Activated CD4-positive, alpha-beta T cell treated with anti-CD3 and anti-CD28 coated beads for 24 hours (primary cell): ENCODE measurements at regions not wholly inside any gene's neighbourhood (a gene's known extent, or its start where the extent isn't known, plus 50 kb on each side); places are given as distances from the start of the nearest gene placed in this dataset.
"Not testable (repeated sequence)": the region's sequence is repeated elsewhere in the genome, so short reads cannot be mapped to it uniquely, and the experiment has no call there.

Source experiments
- DNase-seq, 2 donors: peaks; one replicate each; pipeline ENCODE4 v3.0.0-alpha.2; 2020; ENCODE audit warnings: low read depth in 2 of 2

GRCh38 chr7:68748934-68749900 is 849.1 kb upstream of the AUTS2 start:
- DNase-seq, result no peak

- no peak for DNase-seq
Observed at GRCh38 chr7:68752485-68753178, 845.6 kb upstream of the AUTS2 start.

- DNase-seq, result no peak
Observed at GRCh38 chr7:68754414-68754813, 843.9 kb upstream of the AUTS2 start.

- DNase-seq, result no peak
Observed at GRCh38 chr7:68756986-68757495, 841.2 kb upstream of the AUTS2 start.

GRCh38 chr7:68760556-68760955 is 837.7 kb upstream of the AUTS2 start:
- DNase-seq, result no peak

GRCh38 chr7:68767462-68767861 is 830.8 kb upstream of the AUTS2 start:
- no peak for DNase-seq

- DNase-seq, result no peak
Observed at GRCh38 chr7:68770649-68771048, 827.6 kb upstream of the AUTS2 start.

- DNase-seq, result no peak
Observed at GRCh38 chr7:68776326-68776725, 821.9 kb upstream of the AUTS2 start.

- no peak for DNase-seq
Observed at GRCh38 chr7:68783684-68784083, 814.6 kb upstream of the AUTS2 start.

- no peak for DNase-seq
Observed at GRCh38 chr7:68785036-68785435, 813.2 kb upstream of the AUTS2 start.

GRCh38 chr7:68787566-68787965 is 810.7 kb upstream of the AUTS2 start:
- no peak for DNase-seq

- not testable (repeated sequence) for DNase-seq
Observed at GRCh38 chr7:68788529-68788928, 809.7 kb upstream of the AUTS2 start.

- DNase-seq, result no peak
Observed at GRCh38 chr7:68789597-68789996, 808.7 kb upstream of the AUTS2 start.

- DNase-seq, result no peak
Observed at GRCh38 chr7:68792351-68792750, 805.9 kb upstream of the AUTS2 start.

- no peak for DNase-seq
Observed at GRCh38 chr7:68793513-68793912, 804.8 kb upstream of the AUTS2 start.

GRCh38 chr7:68800316-68800715 is 798.0 kb upstream of the AUTS2 start:
- no peak for DNase-seq

GRCh38 chr7:68805159-68805558 is 793.1 kb upstream of the AUTS2 start:
- DNase-seq, result no peak

- no peak for DNase-seq
Observed at GRCh38 chr7:68807666-68808065, 790.6 kb upstream of the AUTS2 start.

- no peak for DNase-seq
Observed at GRCh38 chr7:68813551-68814080, 784.7 kb upstream of the AUTS2 start.

GRCh38 chr7:68816491-68816890 is 781.8 kb upstream of the AUTS2 start:
- DNase-seq, result no peak

- DNase-seq, result no peak
Observed at GRCh38 chr7:68820321-68820720, 778.0 kb upstream of the AUTS2 start.

- DNase-seq, result no peak
Observed at GRCh38 chr7:68821846-68822245, 776.4 kb upstream of the AUTS2 start.
